Muscle of back (tissue), 3 donors: ENCODE measurements at regions not wholly inside any gene's neighbourhood (a gene's known extent, or its start where the extent isn't known, plus 50 kb on each side); places are given as distances from the start of the nearest gene placed in this dataset.

Experiments
- DNase-seq, 3 donors: peaks; one replicate each; pipeline versions ENCODE4 v3.0.0 to v3.0.0-alpha.2; 2013

DNA sequence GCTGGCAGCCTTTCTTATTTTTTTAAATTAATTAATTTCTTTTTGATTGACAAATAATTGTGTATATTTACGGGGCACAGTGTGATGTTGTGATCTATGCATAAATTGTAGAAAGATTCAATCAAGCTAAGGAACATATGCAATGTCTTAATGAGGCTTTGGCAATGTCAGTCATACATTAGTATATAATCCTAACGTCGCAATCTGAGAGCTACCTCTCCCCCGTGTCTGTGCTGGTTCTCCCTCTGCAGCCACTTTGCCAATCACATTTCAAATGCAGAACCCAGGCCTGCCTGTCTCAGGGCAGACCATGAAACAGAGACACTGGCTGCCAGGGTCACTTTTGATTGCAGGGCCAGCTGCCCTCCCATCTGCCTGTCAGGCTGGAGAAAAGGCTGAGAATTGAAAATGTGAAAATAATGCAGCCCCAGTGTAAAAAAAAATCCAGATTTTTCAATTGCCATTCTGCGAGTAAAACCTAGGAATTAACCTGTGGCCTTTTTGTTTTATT, 56.3 kb downstream of the SLC24A2 start:
- no peak for DNase-seq

DNA sequence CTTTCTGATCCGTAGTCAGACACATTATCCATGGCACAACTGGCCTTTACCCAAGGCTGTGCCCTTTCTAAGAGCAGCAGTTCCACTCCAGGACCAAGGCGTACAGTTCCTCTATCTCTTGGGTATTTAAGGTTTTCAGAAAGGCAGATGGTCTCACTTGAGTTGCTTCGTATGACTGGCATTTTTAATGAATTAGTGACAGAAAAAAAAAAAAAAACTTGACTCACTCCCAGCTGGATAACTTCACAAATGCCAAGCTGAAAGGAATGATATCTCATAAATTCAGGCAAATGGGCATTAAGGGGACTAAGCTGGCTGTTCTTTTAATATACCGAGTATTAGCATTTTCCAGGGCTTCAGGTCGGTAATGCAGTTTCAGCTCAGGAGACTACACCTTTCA, 60.7 kb downstream of the SLC24A2 start:
- DNase-seq: no peak

DNA sequence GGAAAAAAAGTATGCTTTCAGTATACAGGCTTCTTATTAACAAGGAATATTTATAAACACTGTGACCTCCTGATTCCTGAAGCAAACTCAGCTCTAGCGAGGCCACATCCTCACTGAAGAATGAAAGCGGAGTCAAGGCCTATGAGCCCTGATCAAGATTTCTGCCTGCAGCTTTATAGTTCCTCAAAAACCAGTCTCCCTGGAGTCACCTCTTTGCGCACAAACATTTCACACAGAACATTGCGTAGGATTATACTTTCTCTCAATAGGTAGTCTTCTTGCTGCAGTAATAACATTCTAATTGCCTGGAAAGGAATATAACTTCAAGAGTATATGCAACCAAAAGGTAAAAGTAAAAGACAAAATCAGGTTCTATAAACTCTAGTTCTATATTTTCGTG, 62.9 kb downstream of the SLC24A2 start:
- DNase-seq: no peak

DNA sequence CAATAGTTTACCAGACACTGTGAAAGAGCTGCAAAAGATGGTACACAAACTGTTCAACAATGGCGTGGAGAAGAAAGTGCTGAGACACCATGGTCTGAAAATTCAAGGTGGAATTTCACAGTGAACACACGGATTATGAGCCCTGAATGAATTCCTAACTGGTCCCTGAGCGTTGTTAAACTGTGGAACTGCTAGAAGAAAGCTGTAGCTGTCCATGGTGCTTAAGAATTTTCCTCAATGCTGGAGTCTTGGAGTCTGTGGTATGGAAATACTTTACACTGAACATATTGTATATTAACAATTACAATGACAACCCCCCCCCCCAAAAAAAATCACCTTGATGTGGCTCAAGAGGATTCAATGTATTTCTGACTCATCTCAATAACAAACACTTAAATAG, 68.5 kb downstream of the SLC24A2 start:
- DNase-seq: peak; percentile 22 to 48 (median 31)

DNA sequence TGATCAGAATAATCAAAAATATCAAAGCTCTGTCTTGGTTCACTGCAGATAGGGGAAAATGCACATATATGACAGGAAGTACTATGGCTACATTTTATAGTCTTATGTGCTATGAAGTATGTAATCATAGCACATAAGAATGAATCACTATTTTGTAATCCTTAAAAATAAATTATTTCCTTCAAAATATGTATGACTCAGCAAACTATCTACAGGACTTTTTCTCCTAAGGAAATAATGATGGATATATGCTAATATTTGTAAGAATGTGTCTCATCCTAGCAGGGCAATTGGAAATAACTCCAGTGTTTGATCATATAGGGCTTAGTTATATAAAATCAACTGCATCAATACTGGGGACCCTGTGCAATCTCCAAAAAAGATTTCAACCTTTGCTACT, 85.1 kb downstream of the SLC24A2 start:
- DNase-seq: no peak

DNA sequence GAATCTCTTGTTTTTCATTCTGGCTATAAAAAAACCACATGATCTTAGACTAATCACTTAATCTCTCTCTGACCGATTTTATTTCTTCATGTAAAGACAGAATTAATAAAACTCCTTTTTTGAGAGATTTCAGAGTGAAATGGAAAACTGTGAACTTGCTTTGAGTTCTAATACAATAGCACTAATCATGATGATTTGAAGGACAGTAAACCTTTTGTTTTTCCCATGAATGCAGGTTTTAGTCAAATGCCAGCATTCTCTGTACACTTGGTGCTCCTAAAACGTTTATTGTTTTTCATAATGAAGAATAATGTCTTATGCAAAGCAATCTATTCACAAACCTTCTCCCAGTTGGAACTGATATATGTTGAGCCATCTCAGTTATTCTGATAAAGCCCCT, 86.8 kb downstream of the SLC24A2 start:
- DNase-seq: no peak

DNA sequence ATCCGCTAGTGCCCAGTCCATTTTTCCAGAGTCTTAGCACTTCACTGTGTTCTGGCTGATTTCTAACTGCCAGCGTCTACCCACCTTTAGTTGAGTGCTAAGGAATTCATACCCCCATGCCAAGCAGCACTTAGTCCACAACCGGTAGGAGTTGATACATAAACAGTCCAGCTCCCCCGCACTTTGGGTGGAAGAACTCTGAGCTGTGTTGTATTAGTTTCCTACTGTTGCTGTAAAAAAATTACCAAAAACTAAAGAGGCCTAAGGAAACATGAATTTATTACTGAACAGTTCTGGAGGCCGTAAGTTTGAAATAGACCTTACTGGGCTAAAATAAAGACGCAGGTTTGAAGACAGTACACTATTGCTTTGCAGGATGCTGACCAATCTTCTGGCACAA, 87.6 kb downstream of the SLC24A2 start:
- DNase-seq: no peak

DNA sequence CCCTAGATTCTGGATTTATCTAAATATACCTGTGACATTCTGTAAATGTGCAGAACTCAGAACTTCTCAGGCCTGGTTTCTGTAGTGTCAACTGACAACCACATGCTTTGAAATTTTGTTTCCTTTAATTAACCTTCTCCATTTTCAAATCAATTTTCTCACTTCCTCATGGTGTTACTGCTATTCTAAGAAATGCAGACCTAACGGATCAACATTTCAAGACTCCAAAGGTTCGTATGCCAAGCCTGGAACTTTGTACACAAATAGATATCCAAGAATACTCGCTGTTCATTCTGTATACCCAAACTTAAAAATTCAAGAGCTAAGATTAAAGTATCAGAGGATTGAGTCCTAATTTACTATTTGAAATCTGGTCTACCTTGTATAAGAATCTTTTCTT, 88.1 kb downstream of the SLC24A2 start:
- no peak for DNase-seq

DNA sequence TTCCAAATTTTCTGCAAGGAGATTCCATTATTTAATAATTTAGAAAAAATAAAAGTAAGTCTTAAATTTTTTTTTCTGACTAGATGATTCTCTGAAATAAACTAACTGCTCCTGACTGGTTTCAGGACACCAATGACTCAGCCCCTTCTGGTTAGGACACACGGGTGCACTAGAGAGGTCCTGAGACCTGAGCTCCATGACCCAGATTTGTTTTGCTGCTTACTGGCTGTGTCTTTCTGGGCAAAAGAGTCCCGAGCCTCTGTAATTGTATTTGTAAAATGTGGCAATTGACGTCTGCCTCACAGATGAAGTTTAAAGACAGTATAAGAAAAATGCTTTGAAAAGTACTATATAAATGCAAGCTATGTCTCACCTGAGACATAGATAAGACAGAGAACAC, 89.1 kb downstream of the SLC24A2 start:
- no peak for DNase-seq

DNA sequence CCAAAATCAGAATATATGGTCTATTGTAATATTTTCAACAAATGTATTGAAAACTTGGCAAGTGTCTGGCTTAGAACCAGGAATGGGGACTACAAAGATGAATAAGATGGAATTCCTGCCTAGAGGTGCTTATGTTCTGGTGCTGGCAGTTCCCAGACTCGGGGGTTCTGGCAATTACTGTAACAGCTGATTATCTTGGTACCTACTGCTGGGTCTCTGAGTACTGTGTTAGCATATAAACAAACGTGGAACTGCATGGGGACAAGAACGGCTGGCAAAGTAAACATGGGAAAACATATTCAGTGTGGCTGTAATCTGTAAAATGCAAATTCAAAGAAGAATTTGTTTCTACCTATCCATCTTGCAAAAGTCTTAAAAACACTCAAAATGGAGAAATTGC, 89.9 kb downstream of the SLC24A2 start:
- DNase-seq: no peak

DNA sequence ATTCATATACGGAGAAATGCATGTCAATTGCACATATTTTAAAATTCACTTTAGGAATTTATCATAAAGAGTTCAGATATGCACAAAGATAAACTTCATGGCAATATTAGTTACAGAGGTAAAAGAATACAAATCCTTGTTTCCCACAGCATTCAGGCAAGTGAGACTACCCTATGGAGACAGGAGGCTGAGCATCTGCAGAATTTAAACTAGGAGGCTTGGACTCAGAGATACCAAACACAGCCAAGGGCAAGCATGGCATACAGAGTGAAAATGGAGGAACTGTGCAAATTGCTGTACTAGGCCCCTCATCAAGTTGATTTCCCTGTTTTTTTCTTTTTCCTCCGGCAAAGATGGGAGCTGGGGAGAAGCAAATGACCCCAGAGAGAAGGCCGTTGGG, 94.2 kb downstream of the SLC24A2 start:
- DNase-seq: no peak

DNA sequence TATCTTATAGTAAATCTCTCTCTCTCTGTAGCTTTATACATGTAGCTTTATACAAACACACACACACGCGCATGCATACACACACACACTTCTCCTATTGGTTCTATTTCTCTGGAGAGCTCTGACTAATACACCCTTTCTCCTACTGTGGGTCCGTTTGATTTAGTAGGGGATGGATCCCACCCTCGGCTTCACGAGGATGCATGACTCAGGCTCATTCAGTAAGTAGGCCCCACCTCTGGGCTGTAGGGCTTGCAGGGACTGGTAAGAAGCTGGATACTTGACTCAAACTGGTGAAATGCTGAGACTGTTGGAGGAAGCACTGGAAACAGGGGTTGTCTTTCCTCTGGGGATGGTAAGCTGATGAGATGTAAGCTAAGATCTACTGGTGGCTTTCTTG, 98.7 kb downstream of the SLC24A2 start:
- DNase-seq: no peak

DNA sequence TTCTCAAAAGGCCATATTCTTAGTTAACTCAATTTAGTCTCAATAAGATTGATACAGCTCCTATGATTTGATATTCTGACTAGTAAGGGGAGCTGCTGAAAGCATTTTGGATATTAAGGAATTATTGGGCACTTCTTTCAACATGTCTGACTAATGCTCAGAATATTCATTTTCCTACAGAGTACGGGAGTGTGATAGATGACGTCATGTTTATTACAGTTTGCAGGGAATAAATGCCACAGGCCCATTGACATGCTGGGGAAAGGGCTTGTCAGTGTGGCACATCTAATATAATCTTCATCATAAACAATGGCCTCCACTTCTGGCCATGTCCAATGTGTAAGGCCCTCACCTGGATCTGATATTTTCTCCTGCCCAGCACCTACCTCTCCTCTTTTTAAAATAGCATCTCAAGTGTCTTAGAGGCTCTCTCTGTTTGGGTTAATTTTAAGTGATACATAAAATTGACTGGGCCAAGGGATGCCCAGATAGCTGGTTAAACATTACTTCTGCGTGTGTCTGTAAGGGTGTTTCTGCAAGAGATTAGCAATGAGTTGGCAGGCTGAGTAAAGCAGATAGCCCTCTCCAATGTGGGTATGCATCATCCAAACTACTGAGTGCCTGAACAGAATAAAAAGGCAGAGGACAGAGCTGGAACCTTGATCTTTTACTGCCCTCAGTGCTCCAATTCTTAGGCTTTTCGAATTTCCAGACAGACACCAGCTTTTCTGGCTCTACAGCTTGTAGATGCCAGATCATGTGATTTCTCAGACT, 99.3 kb downstream of the SLC24A2 start:
- DNase-seq: no peak

DNA sequence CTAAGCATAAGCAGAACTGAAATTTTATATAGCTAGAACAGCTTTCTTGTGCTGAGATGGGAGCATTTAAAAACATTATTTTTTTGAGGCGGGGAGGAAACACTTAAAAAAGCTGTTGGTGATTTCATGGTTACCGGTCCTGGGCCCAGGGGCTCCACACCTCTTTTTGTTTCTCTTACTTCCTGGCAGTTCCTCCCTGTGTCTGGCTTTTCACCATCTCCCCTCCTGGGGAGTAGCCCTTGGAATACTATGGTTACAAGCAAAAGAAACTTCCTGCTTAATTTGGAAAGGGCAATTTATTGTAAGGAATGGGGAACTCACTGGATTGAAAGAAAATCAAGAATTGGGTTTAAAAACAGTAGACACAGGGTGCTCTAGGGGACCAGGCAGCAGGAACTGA, 105.1 kb downstream of the SLC24A2 start:
- no peak for DNase-seq

DNA sequence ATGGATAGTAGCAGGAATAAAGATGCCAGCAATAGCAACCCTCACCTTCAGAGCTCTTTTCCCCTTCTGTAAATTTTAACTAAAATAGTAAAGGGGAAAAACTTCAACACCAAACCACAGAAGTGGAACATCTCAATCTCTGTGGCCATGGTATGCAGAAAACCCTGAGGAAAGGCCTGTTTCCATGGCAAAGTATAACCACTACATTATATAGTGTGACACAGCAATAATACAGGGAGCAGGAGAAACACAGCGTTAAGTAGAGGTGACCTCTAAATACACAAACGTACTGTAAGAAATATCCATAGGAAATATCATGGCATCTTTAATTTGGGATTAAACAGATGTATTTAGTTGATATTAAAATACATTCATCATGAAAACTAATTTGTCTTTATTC, 106.4 kb downstream of the SLC24A2 start:
- no peak for DNase-seq

DNA sequence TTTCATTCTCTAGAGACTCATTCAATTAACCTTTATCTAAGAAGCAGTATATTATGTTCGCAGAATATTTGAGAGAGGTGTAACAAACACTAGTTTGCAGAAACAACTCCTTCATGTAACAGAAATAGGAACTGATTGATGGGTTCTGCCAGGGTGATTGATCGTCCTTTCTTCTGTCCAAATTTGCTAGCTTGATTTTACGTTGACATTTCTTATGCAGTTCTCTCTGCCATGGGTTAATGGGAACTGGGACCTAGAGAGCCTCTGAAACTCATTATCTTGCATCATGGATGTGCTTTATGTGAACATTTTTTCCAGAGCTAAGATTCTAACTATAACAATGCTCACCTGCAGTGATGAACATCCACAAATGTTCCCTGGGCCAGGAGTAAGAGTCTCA, 107.0 kb downstream of the SLC24A2 start:
- DNase-seq: no peak

DNA sequence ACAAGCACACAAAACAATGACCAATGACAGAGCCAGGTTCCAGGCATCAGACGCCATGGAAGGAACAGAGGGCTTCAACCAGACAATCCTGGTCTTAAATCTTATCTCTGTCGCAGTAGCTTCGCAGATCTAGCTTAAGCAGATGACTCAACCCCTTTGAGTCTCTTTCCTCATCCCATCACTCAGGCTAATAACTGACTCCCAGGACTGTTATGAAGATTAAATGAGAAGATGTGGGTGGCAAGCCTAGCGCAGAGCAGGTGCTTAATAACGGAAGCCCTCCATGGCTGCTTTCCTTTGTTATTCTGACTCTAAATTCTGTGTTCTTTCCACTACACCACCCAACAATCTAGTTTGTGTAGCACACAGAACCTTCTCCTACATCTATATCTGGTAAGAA, 110.9 kb downstream of the SLC24A2 start:
- DNase-seq: no peak

DNA sequence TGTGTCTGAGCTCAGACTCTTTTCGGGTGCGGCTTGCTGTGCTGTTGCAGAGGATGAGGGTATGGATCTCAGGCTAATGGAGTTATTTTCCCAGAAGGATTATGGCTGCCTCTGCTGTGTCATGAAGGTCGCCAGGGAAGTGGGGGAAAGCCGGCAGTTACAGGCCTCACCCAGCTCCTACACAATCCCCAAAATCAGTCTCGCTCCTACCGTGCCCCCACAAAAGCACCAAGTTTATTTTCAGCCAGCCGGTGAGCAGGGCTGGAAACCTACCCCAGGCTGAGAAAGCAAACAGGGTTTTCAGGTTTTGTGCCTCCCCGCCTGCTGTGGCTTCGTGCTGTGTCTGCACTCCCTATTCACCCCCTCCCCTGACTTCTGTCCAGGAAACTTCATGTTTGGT, 113.3 kb downstream of the SLC24A2 start:
- no peak for DNase-seq

DNA sequence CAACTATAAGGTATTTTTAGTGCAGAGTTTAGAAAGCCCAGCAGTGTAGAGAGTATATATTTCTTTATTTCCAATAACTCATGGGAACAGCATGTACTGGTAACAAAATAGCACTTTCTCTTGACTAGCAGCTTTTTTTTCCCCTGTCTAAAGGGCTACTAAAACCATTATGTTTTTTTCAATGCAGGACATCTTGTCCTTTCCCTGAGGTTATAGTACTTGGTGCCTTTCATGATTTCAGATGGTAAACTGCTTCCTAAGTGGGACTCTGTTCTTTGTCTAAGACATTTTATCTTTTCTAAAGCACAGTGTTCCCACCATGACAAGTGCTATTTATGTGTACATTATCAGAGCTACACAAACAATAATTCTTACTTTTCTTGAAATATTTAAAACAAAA, 122.3 kb downstream of the SLC24A2 start:
- DNase-seq: no peak

DNA sequence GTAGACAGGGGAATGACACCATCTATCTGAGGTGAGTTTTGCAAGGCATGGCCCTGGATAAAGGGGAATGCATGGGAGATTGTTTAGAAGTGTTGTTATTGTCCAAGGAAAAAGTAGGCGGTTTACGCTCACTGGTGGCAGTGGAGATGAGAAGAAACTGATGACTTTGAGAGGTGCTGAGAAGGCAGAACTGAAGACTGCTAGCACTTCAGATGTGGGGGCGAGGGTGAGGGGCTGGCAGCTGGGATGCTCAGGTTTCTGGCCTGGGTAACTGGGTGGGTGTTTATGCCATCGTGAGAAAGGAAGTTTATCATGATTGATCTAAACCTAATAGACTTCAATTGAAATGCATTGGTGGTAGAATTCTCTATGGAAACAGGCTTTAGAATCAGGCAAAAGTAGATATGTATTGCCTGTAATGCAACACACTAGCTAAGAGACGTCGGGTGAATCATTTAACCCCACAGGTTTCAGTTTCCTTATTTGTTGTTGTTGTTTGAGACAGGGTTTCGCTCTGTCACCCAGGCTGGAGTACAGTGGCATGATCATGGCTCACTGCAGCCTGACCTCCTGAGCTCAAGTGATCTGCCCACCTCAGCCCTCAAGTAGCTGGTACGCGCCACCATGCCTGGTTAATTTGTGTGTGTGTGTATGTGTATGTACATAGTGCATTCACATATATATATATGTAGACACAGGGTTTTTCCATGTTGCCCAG, 123.5 kb downstream of the SLC24A2 start:
- DNase-seq: no peak

DNA sequence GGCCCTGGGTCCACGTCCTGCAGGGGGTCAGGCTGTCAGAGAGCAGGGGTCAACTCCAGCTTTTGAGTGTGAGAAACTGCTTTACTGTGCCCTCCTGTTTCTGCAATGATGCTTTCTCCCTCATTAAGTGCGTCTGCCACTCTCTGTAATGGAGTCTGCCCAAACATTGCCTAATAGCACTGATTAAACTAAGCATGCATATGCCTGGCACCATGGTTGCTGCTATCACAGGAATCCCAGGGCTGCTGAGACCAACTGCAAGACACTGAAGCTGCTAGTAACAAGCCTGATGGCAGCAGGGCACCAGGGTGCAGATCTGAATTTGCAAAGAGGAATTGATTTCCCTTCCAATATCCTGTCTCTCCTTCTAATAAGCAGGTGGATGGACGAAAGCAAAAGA, 125.3 kb downstream of the SLC24A2 start:
- no peak for DNase-seq

DNA sequence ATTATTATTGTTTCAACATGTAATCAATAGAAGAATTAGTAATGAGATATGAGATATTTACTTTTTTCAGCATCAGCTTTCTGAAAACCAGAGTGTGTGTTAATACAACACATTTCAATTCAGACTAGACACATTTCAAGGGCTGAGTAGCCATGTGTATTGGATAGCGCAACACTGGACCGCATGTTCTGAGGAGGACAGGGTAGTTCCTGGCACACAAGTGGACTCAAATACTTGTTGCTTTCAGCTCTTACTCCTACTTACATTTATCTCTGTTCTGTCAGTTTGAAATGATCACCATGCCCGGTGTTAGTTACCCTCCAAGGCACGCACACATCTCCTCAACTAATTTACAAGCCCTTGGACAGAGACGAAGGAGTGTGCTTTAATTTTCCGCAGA, 126.6 kb downstream of the SLC24A2 start:
- DNase-seq: no peak

DNA sequence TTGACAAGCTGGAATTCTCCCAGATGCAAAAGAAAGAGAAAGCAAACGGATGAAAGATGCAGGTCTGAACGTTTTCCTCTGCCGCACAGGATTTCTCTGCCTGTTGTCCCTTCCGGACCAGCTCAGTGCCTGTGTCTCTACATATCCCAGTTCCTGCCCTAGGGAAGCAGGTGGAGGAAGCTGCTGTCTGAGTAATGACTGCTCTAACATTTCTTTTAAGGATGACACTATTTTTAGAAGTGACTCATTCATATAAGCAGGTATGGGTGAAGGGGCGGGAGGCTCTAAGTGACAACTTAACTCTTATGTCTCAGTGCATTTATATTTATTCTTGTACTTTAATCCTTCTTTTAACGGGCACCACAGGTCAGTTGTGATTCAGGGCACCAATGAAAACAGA, 128.8 kb downstream of the SLC24A2 start:
- DNase-seq: no peak

DNA sequence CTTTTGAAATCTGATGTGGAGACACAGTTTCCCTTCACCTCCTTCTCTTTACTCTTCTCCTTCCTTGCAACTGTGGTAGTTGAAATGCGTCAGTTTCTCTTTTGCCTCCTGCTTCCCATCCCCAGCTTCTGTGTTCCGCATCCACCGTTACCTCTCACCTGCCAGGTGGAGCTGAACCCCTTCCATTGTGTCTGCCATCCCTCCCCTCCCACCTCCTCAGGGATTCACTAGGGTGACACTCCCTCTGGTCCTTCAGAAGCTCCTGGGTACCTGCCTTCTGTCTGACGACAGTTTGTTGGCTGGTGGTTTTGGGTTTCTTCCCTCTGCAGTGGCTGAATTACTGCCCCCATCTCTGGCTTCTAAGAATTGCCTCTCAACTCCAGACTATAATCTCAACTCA, 132.1 kb downstream of the SLC24A2 start:
- no peak for DNase-seq
